K562 (cell line): ENCODE measurements at regions not wholly inside any gene's neighbourhood (a gene's known extent, or its start where the extent isn't known, plus 50 kb on each side); places are given as distances from the start of the nearest gene placed in this dataset.

Experiments used
- CBX2 ChIP-seq: fragments of 200-600 bp; sonication (generic); IDR thresholded peaks from one replicate; pipeline ENCODE4 v1.6.1; 2012; ENCODE audit warnings: mild to moderate bottlenecking, low read length, inconsistent platforms; ENCODE audit not compliant: insufficient read depth, poor library complexity, severe bottlenecking
- CHAMP1 ChIP-seq: fragments of 450-650 bp; IDR thresholded peaks from 2 replicates; pipeline ENCODE4 v1.6.1; 2016; ENCODE audit warnings: mild to moderate bottlenecking
- EP300 ChIP-seq: IDR thresholded peaks from 2 replicates; pipeline ENCODE4 v1.6.1; 2012; ENCODE audit warnings: low read length, improper control_type of control experiment
- FOXJ2 ChIP-seq: fragments of 200-800 bp; sonication (Bioruptor generic); IDR thresholded peaks from 2 replicates; pipeline ENCODE4 v1.6.1; 2016; ENCODE audit warnings: missing genetic modification characterization, missing compliant biosample characterization
- GATAD2B ChIP-seq: fragments of 450-650 bp; IDR thresholded peaks from 2 replicates; pipeline ENCODE4 v1.6.1; 2017; ENCODE audit warnings: mild to moderate bottlenecking, borderline replicate concordance
- NFE2L1 ChIP-seq: fragments of 450-650 bp; IDR thresholded peaks from 2 replicates; pipeline ENCODE4 v1.6.1; 2016; ENCODE audit warnings: missing genetic modification characterization, low read depth, mild to moderate bottlenecking, missing compliant biosample characterization, moderate library complexity, borderline replicate concordance
- PRMT5 ChIP-seq: sonication (generic); formaldehyde crosslinking; IDR thresholded peaks from 2 replicates; pipeline ENCODE4 v1.5.0; 2020; ENCODE audit warnings: missing genetic modification reagents
- PURB ChIP-seq: sonication (generic); formaldehyde crosslinking; IDR thresholded peaks from 2 replicates; pipeline ENCODE4 v1.9.0; 2021; ENCODE audit warnings: low read depth, mild to moderate bottlenecking, missing genetic modification reagents
- RNF2 ChIP-seq: sonication (generic); IDR thresholded peaks from 2 replicates; pipeline ENCODE4 v1.6.1; 2016
- SMARCB1 ChIP-seq: IDR thresholded peaks from 2 replicates; pipeline ENCODE4 v1.6.1; 2011; ENCODE audit warnings: improper control_type of control experiment, low read depth; ENCODE audit not compliant: insufficient read length
- STAG1 ChIP-seq: sonication (generic); formaldehyde crosslinking; IDR thresholded peaks from 2 replicates; pipeline ENCODE4 v1.5.0; 2020; ENCODE audit warnings: missing genetic modification reagents, borderline replicate concordance
- TAL1 ChIP-seq: fragments of 450-650 bp; IDR thresholded peaks from 2 replicates; pipeline ENCODE4 v1.6.1; 2016; ENCODE audit warnings: mild to moderate bottlenecking
- TRIM28 ChIP-seq: fragments of 450-650 bp; IDR thresholded peaks from 2 replicates; pipeline ENCODE4 v1.6.1; 2017
- ZNF280B ChIP-seq: fragments of 250-450 bp; sonication (Bioruptor Pico); IDR thresholded peaks from 2 replicates; pipeline ENCODE4 v1.5.1; 2021; ENCODE audit warnings: mild to moderate bottlenecking
- ZNF77 ChIP-seq: fragments of 250-450 bp; sonication (Bioruptor Pico); IDR thresholded peaks from 2 replicates; pipeline ENCODE4 v1.5.0; 2020
- TF ChIP-seq, protein P1 (sequence below): sonication (generic); IDR thresholded peaks from 2 replicates; pipeline ENCODE4 v1.6.1; 2016
- TF ChIP-seq, protein P2 (sequence below): fragments of 200-800 bp; sonication (Bioruptor generic); IDR thresholded peaks from 2 replicates; pipeline ENCODE4 v1.6.1; 2016; ENCODE audit warnings: missing genetic modification characterization, missing compliant biosample characterization
- TF ChIP-seq, protein P3 (sequence below): fragments of 450-650 bp; IDR thresholded peaks from 2 replicates; pipeline ENCODE4 v1.6.1; 2016

- TF ChIP-seq CHAMP1 = no peak
- no peak for TF ChIP-seq CBX2
- no peak for TF ChIP-seq PURB (CRISPR knock-in tag)
- TF ChIP-seq NFE2L1 (tag) = no peak
- no peak for TF ChIP-seq PRMT5
- TF ChIP-seq, protein P1, sequence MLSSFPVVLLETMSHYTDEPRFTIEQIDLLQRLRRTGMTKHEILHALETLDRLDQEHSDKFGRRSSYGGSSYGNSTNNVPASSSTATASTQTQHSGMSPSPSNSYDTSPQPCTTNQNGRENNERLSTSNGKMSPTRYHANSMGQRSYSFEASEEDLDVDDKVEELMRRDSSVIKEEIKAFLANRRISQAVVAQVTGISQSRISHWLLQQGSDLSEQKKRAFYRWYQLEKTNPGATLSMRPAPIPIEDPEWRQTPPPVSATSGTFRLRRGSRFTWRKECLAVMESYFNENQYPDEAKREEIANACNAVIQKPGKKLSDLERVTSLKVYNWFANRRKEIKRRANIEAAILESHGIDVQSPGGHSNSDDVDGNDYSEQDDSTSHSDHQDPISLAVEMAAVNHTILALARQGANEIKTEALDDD = peak; percentile 14; the same call in 1 of the 2 replicates
- no peak for TF ChIP-seq ZNF280B (CRISPR knock-in tag)
- peak; percentile 10; the same call in 1 of the 2 replicates for TF ChIP-seq TAL1
- TF ChIP-seq RNF2 = no peak
- no peak for TF ChIP-seq STAG1 (CRISPR knock-in tag)
- no peak for TF ChIP-seq FOXJ2 (tag)
- TF ChIP-seq GATAD2B = 0 out of 2 replicates have a peak, but pooled peaks have one; percentile 19
- TF ChIP-seq EP300 = peak; percentile 60
- no peak for TF ChIP-seq ZNF77
- TF ChIP-seq, protein P2, sequence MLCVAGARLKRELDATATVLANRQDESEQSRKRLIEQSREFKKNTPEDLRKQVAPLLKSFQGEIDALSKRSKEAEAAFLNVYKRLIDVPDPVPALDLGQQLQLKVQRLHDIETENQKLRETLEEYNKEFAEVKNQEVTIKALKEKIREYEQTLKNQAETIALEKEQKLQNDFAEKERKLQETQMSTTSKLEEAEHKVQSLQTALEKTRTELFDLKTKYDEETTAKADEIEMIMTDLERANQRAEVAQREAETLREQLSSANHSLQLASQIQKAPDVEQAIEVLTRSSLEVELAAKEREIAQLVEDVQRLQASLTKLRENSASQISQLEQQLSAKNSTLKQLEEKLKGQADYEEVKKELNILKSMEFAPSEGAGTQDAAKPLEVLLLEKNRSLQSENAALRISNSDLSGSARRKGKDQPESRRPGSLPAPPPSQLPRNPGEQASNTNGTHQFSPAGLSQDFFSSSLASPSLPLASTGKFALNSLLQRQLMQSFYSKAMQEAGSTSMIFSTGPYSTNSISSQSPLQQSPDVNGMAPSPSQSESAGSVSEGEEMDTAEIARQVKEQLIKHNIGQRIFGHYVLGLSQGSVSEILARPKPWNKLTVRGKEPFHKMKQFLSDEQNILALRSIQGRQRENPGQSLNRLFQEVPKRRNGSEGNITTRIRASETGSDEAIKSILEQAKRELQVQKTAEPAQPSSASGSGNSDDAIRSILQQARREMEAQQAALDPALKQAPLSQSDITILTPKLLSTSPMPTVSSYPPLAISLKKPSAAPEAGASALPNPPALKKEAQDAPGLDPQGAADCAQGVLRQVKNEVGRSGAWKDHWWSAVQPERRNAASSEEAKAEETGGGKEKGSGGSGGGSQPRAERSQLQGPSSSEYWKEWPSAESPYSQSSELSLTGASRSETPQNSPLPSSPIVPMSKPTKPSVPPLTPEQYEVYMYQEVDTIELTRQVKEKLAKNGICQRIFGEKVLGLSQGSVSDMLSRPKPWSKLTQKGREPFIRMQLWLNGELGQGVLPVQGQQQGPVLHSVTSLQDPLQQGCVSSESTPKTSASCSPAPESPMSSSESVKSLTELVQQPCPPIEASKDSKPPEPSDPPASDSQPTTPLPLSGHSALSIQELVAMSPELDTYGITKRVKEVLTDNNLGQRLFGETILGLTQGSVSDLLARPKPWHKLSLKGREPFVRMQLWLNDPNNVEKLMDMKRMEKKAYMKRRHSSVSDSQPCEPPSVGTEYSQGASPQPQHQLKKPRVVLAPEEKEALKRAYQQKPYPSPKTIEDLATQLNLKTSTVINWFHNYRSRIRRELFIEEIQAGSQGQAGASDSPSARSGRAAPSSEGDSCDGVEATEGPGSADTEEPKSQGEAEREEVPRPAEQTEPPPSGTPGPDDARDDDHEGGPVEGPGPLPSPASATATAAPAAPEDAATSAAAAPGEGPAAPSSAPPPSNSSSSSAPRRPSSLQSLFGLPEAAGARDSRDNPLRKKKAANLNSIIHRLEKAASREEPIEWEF (CRISPR knock-in tag) = peak; percentile 54; the same call in 1 of the 2 replicates
- TF ChIP-seq, protein P3, sequence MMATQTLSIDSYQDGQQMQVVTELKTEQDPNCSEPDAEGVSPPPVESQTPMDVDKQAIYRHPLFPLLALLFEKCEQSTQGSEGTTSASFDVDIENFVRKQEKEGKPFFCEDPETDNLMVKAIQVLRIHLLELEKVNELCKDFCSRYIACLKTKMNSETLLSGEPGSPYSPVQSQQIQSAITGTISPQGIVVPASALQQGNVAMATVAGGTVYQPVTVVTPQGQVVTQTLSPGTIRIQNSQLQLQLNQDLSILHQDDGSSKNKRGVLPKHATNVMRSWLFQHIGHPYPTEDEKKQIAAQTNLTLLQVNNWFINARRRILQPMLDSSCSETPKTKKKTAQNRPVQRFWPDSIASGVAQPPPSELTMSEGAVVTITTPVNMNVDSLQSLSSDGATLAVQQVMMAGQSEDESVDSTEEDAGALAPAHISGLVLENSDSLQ = no peak
- TF ChIP-seq TRIM28 = no peak
- no peak for TF ChIP-seq SMARCB1
Measured at GRCh38 chr6:10101551-10102252, 313.2 kb downstream of the TFAP2A start (continued).
